GM06990 (cell line): ENCODE measurements at regions not wholly inside any gene's neighbourhood (a gene's known extent, or its start where the extent isn't known, plus 50 kb on each side); places are given as distances from the start of the nearest gene placed in this dataset.
A peak's percentile ranks its signal among the peaks of the same experiment; 100 is the strongest.

Experiments used
- DNase-seq: peaks from one replicate; pipeline ENCODE4 v3.0.0-alpha.2; 2011; ENCODE audit not compliant: insufficient read length; ENCODE audit errors: extremely low read depth
- H3K27me3 ChIP-seq: replicated peaks from 2 replicates; pipeline ENCODE4 v1.6.0; 2011; ENCODE audit warnings: low read length; ENCODE audit not compliant: control insufficient read depth, insufficient read depth
- H3K36me3 ChIP-seq: 2 replicates; pipeline ENCODE4 v1.5.1; 2011; ENCODE audit warnings: low read length; ENCODE audit not compliant: control insufficient read depth, insufficient read depth
- H3K4me3 ChIP-seq: replicated peaks from 2 replicates; pipeline ENCODE4 v1.5.1; 2011; ENCODE audit warnings: low read depth, mild to moderate bottlenecking, control low read depth, low read length
- TF ChIP-seq, protein P1 (sequence below): IDR thresholded peaks from 2 replicates; pipeline ENCODE4 v1.5.1; 2011; ENCODE audit warnings: low read length, control low read depth, mild to moderate bottlenecking, inconsistent platforms; ENCODE audit not compliant: insufficient read depth, poor library complexity, severe bottlenecking

DNA sequence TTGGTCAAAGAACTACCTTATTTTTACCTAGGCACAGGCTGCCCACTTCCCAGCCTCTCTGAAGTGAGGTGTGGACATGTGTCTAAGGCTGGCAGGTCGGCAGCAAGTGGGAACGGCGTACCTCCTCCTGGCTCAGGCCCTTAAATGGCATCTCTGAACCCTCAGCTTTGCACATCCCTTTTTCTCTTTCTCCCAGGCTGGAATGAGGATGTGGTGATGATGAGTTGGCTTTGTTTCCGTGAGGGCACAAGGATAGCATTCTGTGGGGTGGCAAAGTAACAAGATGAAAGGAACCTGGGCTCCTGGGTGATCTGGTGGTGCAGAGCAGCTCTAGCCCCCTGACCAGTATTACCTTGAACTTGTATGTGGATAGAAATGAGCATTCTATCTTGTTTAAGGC, 196.8 kb downstream of the REEP3 start:
- TF ChIP-seq, protein P1, sequence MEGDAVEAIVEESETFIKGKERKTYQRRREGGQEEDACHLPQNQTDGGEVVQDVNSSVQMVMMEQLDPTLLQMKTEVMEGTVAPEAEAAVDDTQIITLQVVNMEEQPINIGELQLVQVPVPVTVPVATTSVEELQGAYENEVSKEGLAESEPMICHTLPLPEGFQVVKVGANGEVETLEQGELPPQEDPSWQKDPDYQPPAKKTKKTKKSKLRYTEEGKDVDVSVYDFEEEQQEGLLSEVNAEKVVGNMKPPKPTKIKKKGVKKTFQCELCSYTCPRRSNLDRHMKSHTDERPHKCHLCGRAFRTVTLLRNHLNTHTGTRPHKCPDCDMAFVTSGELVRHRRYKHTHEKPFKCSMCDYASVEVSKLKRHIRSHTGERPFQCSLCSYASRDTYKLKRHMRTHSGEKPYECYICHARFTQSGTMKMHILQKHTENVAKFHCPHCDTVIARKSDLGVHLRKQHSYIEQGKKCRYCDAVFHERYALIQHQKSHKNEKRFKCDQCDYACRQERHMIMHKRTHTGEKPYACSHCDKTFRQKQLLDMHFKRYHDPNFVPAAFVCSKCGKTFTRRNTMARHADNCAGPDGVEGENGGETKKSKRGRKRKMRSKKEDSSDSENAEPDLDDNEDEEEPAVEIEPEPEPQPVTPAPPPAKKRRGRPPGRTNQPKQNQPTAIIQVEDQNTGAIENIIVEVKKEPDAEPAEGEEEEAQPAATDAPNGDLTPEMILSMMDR, result no peak
- Histone ChIP-seq H3K36me3 (no peaks in the 10 kb centered on the region), H3K27me3 (no peaks in the 10 kb centered on the region), H3K4me3 (no peak overlapping the region)
- DNase-seq, result no peak

DNA sequence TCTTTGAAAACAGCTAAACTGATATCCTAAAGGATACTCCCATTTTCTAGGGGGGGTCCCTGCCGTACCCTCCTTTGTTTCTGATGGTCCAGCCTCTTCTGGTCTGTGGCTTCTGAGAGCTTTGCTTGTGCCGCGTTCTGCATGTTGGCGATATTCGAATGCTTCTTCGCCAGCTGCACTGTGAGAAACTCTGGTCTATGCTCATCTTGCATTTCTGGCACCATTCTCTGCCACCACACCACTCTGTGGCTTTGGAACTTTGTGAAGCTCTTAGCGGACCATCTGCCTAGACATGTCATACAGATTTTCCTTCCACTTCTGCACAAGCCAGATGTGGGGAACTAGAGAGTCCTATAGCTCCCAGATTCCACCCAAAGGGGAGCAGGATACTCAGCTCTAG, 197.2 kb downstream of the REEP3 start:
- Histone ChIP-seq H3K36me3 (no peaks in the 10 kb centered on the region), H3K27me3 (no peaks in the 10 kb centered on the region), H3K4me3 (no peak overlapping the region)
- DNase-seq, result no peak
- TF ChIP-seq, protein P1, result no peak

DNA sequence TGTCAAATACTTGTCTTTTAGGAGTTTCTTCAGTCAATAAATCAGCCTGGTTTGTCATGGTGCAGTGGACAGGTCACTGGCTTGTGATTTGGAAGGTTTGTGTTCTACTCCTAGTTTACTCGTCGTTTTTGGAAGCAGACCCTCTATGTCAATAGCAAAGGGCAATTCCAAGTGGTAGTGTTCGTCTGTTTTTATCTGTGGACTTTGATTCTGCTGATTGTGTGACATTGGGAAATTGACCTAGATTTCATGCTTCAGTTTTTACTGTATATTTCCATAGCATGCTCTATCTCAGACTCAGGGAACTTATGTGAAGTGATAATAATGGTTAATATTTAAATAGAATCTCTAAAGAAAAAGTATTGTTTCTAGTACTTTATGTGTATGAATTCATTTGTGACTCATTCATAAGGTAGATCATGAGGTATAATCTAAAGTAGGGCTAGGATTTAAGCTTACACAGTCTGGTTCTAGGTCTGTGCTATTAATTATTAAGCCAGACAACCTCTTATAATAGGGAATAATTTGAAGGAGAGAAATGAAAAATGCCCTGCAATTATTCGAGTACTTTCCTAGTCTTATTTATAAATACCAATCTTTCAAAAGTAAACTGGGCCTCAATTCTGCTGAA, 198.1 kb downstream of the REEP3 start:
- Histone ChIP-seq H3K4me3 (no peak overlapping the region), H3K27me3 (no peaks in the 10 kb centered on the region), H3K36me3 (no peaks in the 10 kb centered on the region)
- DNase-seq, result no peak
- TF ChIP-seq, protein P1, result no peak

DNA sequence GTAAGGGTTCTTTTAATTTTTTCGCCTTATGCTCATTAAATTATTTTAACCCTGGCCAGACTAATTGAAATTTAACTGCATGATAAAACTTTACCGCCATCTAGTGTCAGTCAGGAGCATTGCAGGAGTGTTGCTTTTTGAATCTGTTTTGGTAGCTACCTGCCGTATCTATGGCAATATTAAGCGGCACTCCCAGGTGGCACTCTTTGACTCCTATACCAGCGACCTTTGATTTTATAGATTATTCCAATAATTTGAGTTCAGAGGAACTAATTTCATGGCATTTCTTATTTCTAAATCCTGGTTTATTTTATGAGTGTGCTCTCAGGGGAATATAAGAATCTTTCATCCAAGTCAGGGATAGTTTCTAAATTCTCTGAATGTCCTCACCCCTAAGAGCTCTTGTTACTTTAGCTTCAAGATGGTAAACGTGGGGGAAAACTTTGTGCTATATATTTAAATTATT, 198.9 kb downstream of the REEP3 start:
- Histone ChIP-seq H3K36me3 (no peaks in the 10 kb centered on the region), H3K27me3 (no peaks in the 10 kb centered on the region), H3K4me3 (no peak overlapping the region; the same call in 1 of the 2 replicates)
- TF ChIP-seq, protein P1, result peak; percentile 79
- DNase-seq, result no peak

DNA sequence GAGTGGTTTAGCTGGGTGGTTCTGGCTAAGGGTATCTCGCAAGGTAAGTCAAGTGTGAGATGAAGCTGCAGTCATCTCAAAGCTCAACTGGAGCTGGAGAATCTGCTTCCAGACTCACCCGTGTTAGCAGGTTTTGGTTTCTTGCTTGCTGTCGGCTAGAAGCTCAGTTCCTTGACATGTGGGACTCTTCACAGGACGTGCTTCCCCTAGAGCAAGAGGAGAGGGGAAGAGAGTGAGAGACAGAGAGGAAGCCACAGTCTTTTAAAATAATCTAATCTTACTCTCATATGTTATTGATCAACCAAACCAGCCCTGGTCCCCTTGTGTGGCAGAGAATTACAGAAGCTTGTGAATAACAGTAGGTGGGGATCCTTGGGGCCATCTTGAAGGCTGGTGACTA, 199.5 kb downstream of the REEP3 start:
- H3K36me3 ChIP-seq, result no peaks in the 10 kb centered on the region
- TF ChIP-seq, protein P1, result no peak
- no peak for DNase-seq
- H3K4me3 ChIP-seq, result no peak overlapping the region
- H3K27me3 ChIP-seq, result no peaks in the 10 kb centered on the region

DNA sequence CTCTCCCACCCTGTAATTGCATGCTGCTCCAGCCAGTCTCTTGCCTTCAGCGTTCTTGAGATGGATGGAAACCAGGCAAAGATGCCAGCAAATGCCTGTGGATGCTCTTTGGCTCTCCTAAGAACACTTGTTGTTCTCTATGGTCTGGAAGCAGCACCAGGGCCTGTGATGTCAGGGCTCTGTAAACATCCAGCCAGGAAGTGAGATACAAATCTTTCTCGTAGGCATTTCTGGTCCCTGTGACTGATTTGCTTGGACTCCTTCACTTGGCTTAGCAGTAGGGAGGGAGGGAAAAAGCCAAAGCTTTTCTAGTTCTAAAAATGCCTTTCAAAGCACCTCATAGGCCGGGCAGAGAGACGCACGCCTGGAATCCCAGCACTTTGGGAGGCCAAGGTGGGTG, 201.3 kb downstream of the REEP3 start:
- no peaks in the 10 kb centered on the region for H3K36me3 ChIP-seq
- DNase-seq, result no peak
- TF ChIP-seq, protein P1, result no peak
- H3K27me3 ChIP-seq, result no peaks in the 10 kb centered on the region
- H3K4me3 ChIP-seq, result no peak overlapping the region
